ENCODE measurements at regions not wholly inside any gene's neighbourhood (a gene's known extent, or its start where the extent isn't known, plus 50 kb on each side); places are given as distances from the start of the nearest gene placed in this dataset.

GRCh38 chr3:101931081-101931480 lies 81.8 kb downstream of the NFKBIZ start:
- POLR2A ChIA-PET = no interaction called here
- CTCF ChIA-PET = interaction anchor here (0.7 to 1.3 kb wide), 2 partner anchors 54 to 298 kb away, joined by 3 read pairs; no protein-coding TSS in a partner anchor
- DNase-seq (ENCODE audit: low read depth, low spot score) = no peak
- TF ChIP-seq, protein P1, sequence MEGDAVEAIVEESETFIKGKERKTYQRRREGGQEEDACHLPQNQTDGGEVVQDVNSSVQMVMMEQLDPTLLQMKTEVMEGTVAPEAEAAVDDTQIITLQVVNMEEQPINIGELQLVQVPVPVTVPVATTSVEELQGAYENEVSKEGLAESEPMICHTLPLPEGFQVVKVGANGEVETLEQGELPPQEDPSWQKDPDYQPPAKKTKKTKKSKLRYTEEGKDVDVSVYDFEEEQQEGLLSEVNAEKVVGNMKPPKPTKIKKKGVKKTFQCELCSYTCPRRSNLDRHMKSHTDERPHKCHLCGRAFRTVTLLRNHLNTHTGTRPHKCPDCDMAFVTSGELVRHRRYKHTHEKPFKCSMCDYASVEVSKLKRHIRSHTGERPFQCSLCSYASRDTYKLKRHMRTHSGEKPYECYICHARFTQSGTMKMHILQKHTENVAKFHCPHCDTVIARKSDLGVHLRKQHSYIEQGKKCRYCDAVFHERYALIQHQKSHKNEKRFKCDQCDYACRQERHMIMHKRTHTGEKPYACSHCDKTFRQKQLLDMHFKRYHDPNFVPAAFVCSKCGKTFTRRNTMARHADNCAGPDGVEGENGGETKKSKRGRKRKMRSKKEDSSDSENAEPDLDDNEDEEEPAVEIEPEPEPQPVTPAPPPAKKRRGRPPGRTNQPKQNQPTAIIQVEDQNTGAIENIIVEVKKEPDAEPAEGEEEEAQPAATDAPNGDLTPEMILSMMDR (IDR thresholded peaks at IDR 0.05; ENCODE audit: insufficient read depth, low read length, missing control alignments) = no peak
- no peak overlapping the region for H3K4me3 ChIP-seq (ENCODE audit: low read depth, low read length)

GRCh38 chr3:101932326-101933068 lies 83.2 kb downstream of the NFKBIZ start:
- ChIA-PET CTCF (interaction anchor here (0.6 to 1.2 kb wide), 4 partner anchors 10 to 297 kb away, joined by 3 to 6 read pairs (median 4); no protein-coding TSS in a partner anchor), POLR2A (interaction anchor here (1.5 kb wide), 1 partner anchor 83 kb away, joined by 5 read pairs; the partner anchor contains the start of gene NFKBIZ)
- H3K4me3 ChIP-seq (ENCODE audit: low read depth, low read length) = no peak overlapping the region
- no peak for DNase-seq (ENCODE audit: low read depth, low spot score)
- TF ChIP-seq, protein P1 (IDR thresholded peaks at IDR 0.05; ENCODE audit: insufficient read depth, low read length, missing control alignments) = no peak

- no peak overlapping the region for H3K4me3 ChIP-seq (ENCODE audit: low read depth, low read length)
- TF ChIP-seq, protein P1 (IDR thresholded peaks at IDR 0.05; ENCODE audit: insufficient read depth, low read length, missing control alignments) = no peak
- peak; percentile 69 for DNase-seq (ENCODE audit: low read depth, low spot score)
- ChIA-PET CTCF (interaction anchor here (1.8 to 2.2 kb wide), 2 partner anchors 289 to 293 kb away, joined by 4 to 14 read pairs; no protein-coding TSS in a partner anchor), POLR2A (interaction anchor here (0.6 to 2.4 kb wide), 7 partner anchors 8 to 424 kb away, joined by 3 to 20 read pairs (median 3); partner anchors contain the start of gene NFKBIZ)
These were observed 87.4 kb downstream of the NFKBIZ start for GRCh38 chr3:101936419-101937356.

DNA sequence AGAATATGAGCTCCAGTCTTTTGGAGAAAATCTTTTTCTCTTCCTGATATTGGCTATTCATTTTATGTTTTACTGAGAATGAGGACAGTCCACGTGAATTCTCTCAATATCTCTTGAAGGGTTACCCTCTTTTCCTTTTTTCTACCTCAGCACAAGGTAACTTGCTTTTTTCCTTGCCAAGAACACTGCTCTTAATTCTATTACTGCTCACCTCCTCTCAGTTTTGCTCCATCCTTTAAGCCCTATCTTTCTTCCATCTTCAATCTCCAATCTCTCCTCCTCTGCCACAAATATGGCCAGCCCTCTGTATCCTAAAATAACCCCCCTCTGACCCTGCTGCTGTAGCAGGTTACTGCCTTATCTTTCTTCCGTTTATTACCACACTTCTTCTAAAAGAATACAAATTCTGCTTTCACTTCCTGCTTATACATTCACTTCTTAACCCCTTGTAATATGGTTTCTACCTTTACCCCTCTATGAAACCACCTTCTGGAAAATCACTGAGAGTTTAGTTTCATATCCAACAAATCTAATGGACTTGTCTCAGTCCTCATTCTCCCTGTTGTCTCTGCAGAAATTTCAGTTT lies 89.0 kb downstream of the NFKBIZ start:
- H3K4me3 ChIP-seq (ENCODE audit: low read depth, low read length) = no peak overlapping the region
- TF ChIP-seq, protein P1 (IDR thresholded peaks at IDR 0.05; ENCODE audit: insufficient read depth, low read length, missing control alignments) = no peak
- POLR2A ChIA-PET = interaction anchor here (0.7 kb wide), 1 partner anchor 65 kb away, joined by 3 read pairs; no protein-coding TSS in a partner anchor
- CTCF ChIA-PET = interaction anchor here (1.1 to 1.3 kb wide), 2 partner anchors 10 to 38 kb away, joined by 3 read pairs; no protein-coding TSS in a partner anchor
- no peak for DNase-seq (ENCODE audit: low read depth, low spot score)

DNA sequence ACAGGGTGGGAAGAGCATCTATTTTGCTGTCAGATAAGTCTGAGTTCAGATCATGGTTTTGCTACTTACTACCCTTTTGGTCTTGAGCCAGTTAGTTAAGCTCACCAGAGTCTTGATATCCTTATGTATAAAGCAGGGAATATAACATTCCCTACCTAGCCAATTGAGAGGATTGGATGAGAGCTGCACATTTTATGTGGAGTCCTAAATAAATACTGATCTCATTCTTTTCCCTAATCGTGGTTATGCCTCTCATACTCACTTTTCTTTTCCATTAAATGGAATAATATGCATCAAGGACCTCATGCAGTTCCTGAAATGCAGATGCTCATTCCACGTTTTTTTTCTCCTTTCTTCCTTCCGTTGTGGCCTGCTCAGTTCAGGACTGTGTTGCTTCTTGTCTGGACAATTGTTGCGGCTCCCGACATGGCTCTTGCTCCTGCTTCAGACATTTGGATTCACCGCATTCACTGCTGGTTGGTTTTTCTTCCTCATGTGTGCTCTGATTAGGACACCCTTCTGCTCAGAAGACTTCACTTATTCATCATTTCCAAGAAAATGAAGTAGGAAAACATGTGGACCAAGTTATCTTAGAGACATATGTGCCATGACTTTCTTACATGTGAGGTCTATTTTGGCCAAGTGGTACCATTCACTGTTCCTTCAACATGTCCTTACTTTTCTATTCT lies 90.2 kb downstream of the NFKBIZ start:
- TF ChIP-seq, protein P1 (IDR thresholded peaks at IDR 0.05; ENCODE audit: insufficient read depth, low read length, missing control alignments) = no peak
- no peak overlapping the region for H3K4me3 ChIP-seq (ENCODE audit: low read depth, low read length)
- no peak for DNase-seq (ENCODE audit: low read depth, low spot score)
- CTCF ChIA-PET = interaction anchor here (1.7 kb wide), 1 partner anchor 286 kb away, joined by 6 read pairs; no protein-coding TSS in a partner anchor
- POLR2A ChIA-PET = interaction anchor here (0.7 to 1.2 kb wide), 2 partner anchors 24 to 83 kb away, joined by 4 read pairs; no protein-coding TSS in a partner anchor

Measured in AG04449 (cell line).